ENCODE measurements at regions not wholly inside any gene's neighbourhood (a gene's known extent, or its start where the extent isn't known, plus 50 kb on each side); places are given as distances from the start of the nearest gene placed in this dataset.

DNA sequence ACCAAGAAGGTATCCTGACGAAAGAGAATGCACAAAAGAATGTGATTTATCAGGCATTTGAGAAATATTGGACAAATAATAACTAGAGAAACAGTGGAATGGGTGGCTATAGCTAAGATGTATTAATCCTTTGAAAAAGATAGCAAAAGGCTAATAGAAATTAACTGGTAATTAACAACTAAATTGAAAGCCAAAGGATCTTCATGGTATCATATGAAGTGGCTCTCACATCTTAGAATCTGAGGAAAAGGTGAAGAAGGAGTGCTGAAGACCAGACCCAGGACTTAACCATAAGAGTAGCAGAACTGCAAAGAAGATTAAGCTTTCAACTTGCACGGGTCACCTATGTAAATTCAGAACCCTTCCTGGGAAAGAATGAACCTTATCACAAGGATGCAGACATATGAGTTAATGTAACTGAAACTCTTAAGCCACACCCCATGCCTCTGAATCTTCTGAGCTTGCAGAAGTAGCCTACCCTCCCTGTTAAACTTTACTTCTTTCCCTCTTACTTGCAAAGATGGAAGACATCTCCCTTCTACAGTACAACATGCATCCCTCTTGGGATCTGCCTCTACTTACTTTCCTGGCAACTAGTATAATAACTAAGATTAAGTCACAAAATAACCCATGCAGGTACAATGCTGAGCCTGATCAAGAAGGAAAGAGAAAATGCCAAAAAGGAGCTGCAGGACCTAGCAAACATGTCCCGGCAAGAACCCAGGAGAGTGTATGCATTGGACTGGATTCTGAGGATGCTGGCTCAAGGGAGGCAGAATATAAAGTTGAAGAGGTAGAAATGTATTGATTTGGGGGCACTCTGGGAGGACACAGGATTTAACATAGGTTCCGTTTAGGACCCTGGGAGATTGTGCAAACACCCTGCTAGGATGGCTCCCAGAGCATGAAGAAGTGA is 395.5 kb upstream of the SLC30A5 start:
- Histone ChIP-seq H2AFZ (ENCODE audit: insufficient read depth, low read depth, low read length, poor library complexity, severe bottlenecking) (no peak overlapping the region), H3K36me3 (replicated peaks in 1 of 2; ENCODE audit: control extremely low read depth in 1 of 2, control insufficient read depth in 1 of 2, extremely low read depth in 1 of 2, insufficient read depth in 2 of 2, low read length in 1 of 2) (no peaks in the 10 kb centered on the region), H3K9me3 (ENCODE audit: control extremely low read depth in 1 of 3, control insufficient read depth in 2 of 3, insufficient read depth in 1 of 3, low read length in 2 of 3) (no peaks in the 10 kb centered on the region), H3K27ac (ENCODE audit: low read length in 2 of 2) (no peak overlapping the region), H3K79me2 (ENCODE audit: control insufficient read depth, insufficient read depth, low read length) (no peaks in the 10 kb centered on the region), H3K9ac (ENCODE audit: low read length) (no peak overlapping the region), H3K27me3 (replicated peaks in 1 of 4; ENCODE audit: control extremely low read depth in 1 of 4, control insufficient read depth in 3 of 4, insufficient read depth in 4 of 4, low read length in 3 of 4) (no peaks in the 10 kb centered on the region), H3K4me1 (ENCODE audit: control insufficient read depth in 2 of 2, insufficient read depth in 2 of 2, low read length in 2 of 2) (no peaks in the 10 kb centered on the region), H3K4me2 (replicated peaks; ENCODE audit: low read depth, low read length, poor library complexity, severe bottlenecking) (no peak overlapping the region), H4K20me1 (ENCODE audit: control insufficient read depth, insufficient read depth, low read length, poor library complexity, severe bottlenecking) (no peaks in the 10 kb centered on the region), H3K4me3 (ENCODE audit: control extremely low read depth in 1 of 5, extremely low read depth in 1 of 5, insufficient read depth in 1 of 5, low read depth in 2 of 5, low read length in 4 of 5) (no peak overlapping the region)
- H3K4me1 Mint-ChIP-seq: peaks cover 8% of the 10 kb centered on the region
- ChIA-PET CTCF (no interaction called here), POLR2A (no interaction called here)
- H3K27me3 Mint-ChIP-seq: no peaks in the 10 kb centered on the region
- no peak for TF ChIP-seq EZH2 (IDR thresholded peaks at IDR 0.05; ENCODE audit: borderline replicate concordance, insufficient read depth, low read depth, low read length, poor library complexity, severe bottlenecking)
- TF ChIP-seq, protein P1, sequence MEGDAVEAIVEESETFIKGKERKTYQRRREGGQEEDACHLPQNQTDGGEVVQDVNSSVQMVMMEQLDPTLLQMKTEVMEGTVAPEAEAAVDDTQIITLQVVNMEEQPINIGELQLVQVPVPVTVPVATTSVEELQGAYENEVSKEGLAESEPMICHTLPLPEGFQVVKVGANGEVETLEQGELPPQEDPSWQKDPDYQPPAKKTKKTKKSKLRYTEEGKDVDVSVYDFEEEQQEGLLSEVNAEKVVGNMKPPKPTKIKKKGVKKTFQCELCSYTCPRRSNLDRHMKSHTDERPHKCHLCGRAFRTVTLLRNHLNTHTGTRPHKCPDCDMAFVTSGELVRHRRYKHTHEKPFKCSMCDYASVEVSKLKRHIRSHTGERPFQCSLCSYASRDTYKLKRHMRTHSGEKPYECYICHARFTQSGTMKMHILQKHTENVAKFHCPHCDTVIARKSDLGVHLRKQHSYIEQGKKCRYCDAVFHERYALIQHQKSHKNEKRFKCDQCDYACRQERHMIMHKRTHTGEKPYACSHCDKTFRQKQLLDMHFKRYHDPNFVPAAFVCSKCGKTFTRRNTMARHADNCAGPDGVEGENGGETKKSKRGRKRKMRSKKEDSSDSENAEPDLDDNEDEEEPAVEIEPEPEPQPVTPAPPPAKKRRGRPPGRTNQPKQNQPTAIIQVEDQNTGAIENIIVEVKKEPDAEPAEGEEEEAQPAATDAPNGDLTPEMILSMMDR (IDR thresholded peaks at IDR 0.05): no peak
- ATAC-seq (ENCODE audit: low read depth) (no peak), DNase-seq (no peak)
- no peaks in the 10 kb centered on the region for H3K9me3 Mint-ChIP-seq (ENCODE audit: insufficient read depth)
- intact Hi-C loops (cut with micrococcal nuclease): no loop called here
- H3K4me3 Mint-ChIP-seq: no peak overlapping the region
- no peak overlapping the region for H3K27ac Mint-ChIP-seq
- WGBS (ENCODE audit: insufficient coverage): 78% methylated on average over 4 of the region's 4 CpGs

DNA sequence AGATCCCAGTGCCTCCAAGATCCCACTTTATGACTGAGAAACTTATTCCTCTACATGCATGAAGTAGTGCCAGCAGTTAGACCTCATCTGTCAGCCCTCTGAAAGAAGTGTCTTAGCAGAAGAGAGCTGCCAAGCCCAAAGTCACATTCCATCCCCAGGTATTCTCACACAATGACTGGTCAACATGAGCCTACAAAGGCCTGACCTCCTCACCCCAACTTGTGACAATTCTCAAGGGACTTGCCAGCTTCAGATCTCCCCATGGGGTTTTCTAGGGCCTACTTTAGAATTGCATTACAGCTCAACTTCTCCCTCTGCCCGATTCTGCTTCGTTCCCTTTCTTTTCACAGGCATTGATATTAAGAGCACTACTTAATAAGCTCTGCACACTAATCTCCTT is 393.8 kb upstream of the SLC30A5 start:
- ChIA-PET POLR2A (no interaction called here), CTCF (no interaction called here)
- H3K27ac ChIP-seq (ENCODE audit: low read length in 2 of 2): no peak overlapping the region

More for the DNA sequence above, 393.8 kb upstream of the SLC30A5 start:
- no peaks in the 10 kb centered on the region for H3K9me3 ChIP-seq (ENCODE audit: control extremely low read depth in 1 of 3, control insufficient read depth in 2 of 3, insufficient read depth in 1 of 3, low read length in 2 of 3)
- no peak for DNase-seq
- no peaks in the 10 kb centered on the region for H3K27me3 ChIP-seq (replicated peaks in 1 of 4; ENCODE audit: control extremely low read depth in 1 of 4, control insufficient read depth in 3 of 4, insufficient read depth in 4 of 4, low read length in 3 of 4)
- no peak overlapping the region for H3K9ac ChIP-seq (ENCODE audit: low read length)
- ATAC-seq (ENCODE audit: low read depth): no peak
- H4K20me1 ChIP-seq (ENCODE audit: control insufficient read depth, insufficient read depth, low read length, poor library complexity, severe bottlenecking): no peaks in the 10 kb centered on the region
- Mint-ChIP-seq H3K27ac (no peak overlapping the region), H3K4me1 (peaks cover 8% of the 10 kb centered on the region), H3K27me3 (no peaks in the 10 kb centered on the region), H3K4me3 (no peak overlapping the region), H3K9me3 (ENCODE audit: insufficient read depth) (no peaks in the 10 kb centered on the region)
- H3K36me3 ChIP-seq (replicated peaks in 1 of 2; ENCODE audit: control extremely low read depth in 1 of 2, control insufficient read depth in 1 of 2, extremely low read depth in 1 of 2, insufficient read depth in 2 of 2, low read length in 1 of 2): no peaks in the 10 kb centered on the region
- intact Hi-C loops (cut with micrococcal nuclease): no loop called here
- no peak overlapping the region for H2AFZ ChIP-seq (ENCODE audit: insufficient read depth, low read depth, low read length, poor library complexity, severe bottlenecking)
- H3K4me2 ChIP-seq (replicated peaks; ENCODE audit: low read depth, low read length, poor library complexity, severe bottlenecking): no peak overlapping the region
- no peak overlapping the region for H3K4me3 ChIP-seq (ENCODE audit: control extremely low read depth in 1 of 5, extremely low read depth in 1 of 5, insufficient read depth in 1 of 5, low read depth in 2 of 5, low read length in 4 of 5)
- 67% methylated on average over 2 of the region's 2 CpGs for WGBS (ENCODE audit: insufficient coverage)
- no peaks in the 10 kb centered on the region for H3K79me2 ChIP-seq (ENCODE audit: control insufficient read depth, insufficient read depth, low read length)
- no peaks in the 10 kb centered on the region for H3K4me1 ChIP-seq (ENCODE audit: control insufficient read depth in 2 of 2, insufficient read depth in 2 of 2, low read length in 2 of 2)
- TF ChIP-seq EZH2 (IDR thresholded peaks at IDR 0.05; ENCODE audit: borderline replicate concordance, insufficient read depth, low read depth, low read length, poor library complexity, severe bottlenecking): no peak
- TF ChIP-seq, protein P1 (IDR thresholded peaks at IDR 0.05): no peak
